ENCODE measurements at regions not wholly inside any gene's neighbourhood (a gene's known extent, or its start where the extent isn't known, plus 50 kb on each side); places are given as distances from the start of the nearest gene placed in this dataset.
"Not testable (repeated sequence)": the region's sequence is repeated elsewhere in the genome, so short reads cannot be mapped to it uniquely, and the experiment has no call there.

DNA sequence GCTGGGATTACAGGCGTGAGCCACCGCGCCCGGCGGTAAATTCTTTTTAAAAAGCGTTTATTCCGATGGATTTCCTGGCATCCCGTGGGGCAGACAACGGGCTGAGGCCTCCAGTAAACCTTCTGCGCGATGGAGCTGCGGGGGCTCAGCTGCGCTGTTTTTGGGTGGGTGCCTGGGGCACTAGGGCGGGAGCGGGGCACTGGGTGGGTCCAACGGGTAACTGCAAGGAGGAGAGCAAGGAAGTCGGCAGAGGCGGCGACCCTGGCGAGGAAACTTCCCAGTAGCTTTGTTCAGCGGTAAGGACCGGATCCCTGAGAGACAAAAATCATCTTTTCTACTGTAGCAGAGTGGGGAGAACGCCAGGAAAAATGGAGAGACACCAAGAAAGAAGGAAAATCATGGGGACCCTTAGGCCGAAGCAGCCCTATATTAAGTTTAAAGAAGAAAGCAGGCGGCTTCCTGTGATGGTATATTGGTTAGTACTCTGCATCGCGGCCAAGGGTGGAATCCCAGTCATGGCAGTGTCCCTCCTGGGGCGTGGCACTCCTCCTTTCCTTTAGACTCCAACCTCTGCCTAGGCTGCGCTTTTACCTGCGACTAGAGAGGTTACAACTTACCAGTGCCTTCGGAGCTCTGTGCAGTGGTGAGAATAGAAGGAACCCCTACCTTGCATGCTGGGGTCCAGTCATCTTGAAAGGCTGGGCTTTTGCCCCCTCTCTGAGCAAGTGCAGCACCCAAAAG lies 63.0 kb upstream of the NBPF20 start:
- not testable (repeated sequence) for DNase-seq (ENCODE audit: low read depth); H3K4me3 ChIP-seq (ENCODE audit: low read depth, low read length)

DNA sequence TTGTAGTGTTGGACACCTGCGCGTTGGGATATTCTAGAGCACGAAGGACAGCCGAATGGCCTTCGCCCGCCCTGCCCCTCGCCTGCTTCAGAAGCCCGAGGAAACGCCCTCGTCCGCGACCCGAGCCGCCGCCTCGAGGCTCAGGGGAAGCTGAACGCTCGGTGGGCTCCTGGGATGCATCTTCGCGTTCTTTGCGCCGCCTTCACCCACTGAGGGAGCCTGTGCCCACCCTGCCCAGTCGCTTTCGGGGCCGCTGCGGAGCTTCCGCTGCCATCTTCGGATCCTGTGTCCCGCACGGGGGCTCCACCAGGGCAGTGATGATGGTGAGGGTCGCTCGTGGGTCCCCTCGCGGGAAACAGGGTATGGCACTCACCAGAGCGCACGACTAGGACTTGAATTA lies 61.8 kb upstream of the NBPF20 start:
- DNase-seq (ENCODE audit: low read depth): not testable (repeated sequence)
- peak overlapping the region; percentile 37 for H3K4me3 ChIP-seq (ENCODE audit: low read depth, low read length)

- DNase-seq (ENCODE audit: low read depth); H3K4me3 ChIP-seq (ENCODE audit: low read depth, low read length): not testable (repeated sequence)
These were observed 58.9 kb upstream of the NBPF20 start for GRCh38 chr1:145484257-145484656.

DNA sequence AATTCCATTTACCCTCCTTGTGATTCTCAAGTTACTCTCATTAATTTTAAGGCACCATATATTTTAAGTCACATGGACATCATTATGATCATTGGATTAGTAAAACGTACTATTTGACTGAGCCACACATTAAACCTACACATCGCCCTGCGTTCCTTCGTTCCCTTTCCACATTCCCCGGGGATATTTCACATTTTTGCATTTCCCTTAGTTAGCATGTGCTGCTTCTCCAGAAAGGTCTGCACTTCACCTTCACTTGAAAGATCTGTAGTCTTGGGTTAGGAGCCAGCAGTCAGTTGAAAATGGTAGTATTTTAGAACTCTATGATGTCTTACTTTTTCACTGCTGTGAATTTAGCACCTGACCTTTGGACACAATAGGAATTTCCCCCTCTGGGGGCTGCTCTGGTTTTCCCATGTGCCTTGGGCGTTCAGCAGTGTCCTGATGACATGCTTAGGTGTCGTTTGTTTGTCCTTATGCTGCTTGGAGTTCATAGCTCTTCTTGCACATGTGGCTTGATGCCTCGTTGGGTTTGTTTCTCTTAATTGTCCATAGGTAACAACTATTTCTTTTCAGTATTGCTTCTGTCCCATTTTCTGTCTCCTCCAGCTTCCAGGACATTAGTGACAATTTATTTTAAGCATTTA lies 56.9 kb upstream of the NBPF20 start:
- H3K4me3 ChIP-seq (ENCODE audit: low read depth, low read length); DNase-seq (ENCODE audit: low read depth): not testable (repeated sequence)

GRCh38 chr1:145475962-145476361 lies 50.6 kb upstream of the NBPF20 start:
- DNase-seq (ENCODE audit: low read depth): not testable (repeated sequence)
- peak overlapping the region; percentile 28 for H3K4me3 ChIP-seq (ENCODE audit: low read depth, low read length)

DNA sequence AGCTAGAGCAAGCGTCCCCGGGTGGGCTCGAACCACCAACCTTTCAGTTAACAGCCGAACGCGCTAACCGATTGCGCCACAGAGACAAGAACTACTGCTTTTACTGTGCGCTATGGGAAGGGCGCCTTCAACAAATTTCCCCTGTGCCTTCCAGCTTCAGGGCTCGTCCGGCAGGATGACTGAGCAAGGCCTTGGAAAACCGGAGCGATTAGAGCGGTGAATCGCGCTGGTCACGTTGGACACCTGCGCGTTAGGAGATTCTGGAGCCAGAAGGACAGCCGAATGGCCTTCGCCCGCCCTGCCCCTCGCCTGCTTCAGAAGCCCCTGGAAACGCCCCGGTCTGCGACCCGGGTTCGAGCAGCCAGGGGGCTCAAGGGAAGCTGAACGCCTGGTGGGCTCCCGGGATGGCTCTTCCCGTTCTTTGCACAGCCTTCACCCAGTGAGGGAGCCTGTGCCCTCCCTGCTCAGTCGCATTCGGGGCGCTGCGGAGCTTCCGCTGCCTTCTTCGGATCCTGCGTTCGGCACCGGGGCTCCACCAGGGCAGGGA lies 50.0 kb upstream of the NBPF20 start:
- peak; percentile 13 for DNase-seq (ENCODE audit: low read depth)

More for the DNA sequence above, 50.0 kb upstream of the NBPF20 start:
- H3K4me3 ChIP-seq (ENCODE audit: low read depth, low read length): peak overlapping the region; percentile 14

All from choroid plexus epithelial cell (primary cell).